B cell (primary cell): ENCODE measurements at regions not wholly inside any gene's neighbourhood (a gene's known extent, or its start where the extent isn't known, plus 50 kb on each side); places are given as distances from the start of the nearest gene placed in this dataset.

Experiments used
- ATAC-seq: fragments of 200-7000 bp; cut with Tn5 transposase; one replicate; pipeline ENCODE4 v1.10.0; 2021; ENCODE audit warnings: low read depth, mild to moderate bottlenecking, moderate number of reproducible peaks, moderate library complexity
- CTCF ChIA-PET: fragments of 350-600 bp; sonication (Branson Sonifier 250); formaldehyde crosslinking; loops from one replicate; lab custom pipeline; 2021; ENCODE audit warnings: antibody characterized with exemption, inconsistent platforms; lab: Charles Lee
- POLR2A ChIA-PET: fragments of 350-600 bp; sonication (Branson Sonifier 250); formaldehyde crosslinking; loops from one replicate; lab custom pipeline; 2021; ENCODE audit warnings: antibody characterized with exemption; lab: Charles Lee
- DNase-seq: peaks from one replicate; pipeline ENCODE4 v3.0.0; 2013
- H2AFZ ChIP-seq: 2 replicates; pipeline ENCODE4 v1.6.1; 2012; ENCODE audit warnings: mild to moderate bottlenecking, low read depth, low read length; ENCODE audit not compliant: insufficient read depth, poor library complexity, severe bottlenecking
- H3K27ac ChIP-seq, 2 donors: 1 replicate in 1 of 2; 2 replicates in 1 of 2; pipeline ENCODE4 v1.5.1; 2012 to 2013; ENCODE audit warnings: low read length in 2 of 2, mild to moderate bottlenecking in 2 of 2, moderate library complexity in 1 of 2
- H3K27me3 ChIP-seq, 4 experiments: fragments of 200-600 bp in 1 of 4; sonication (generic) in 1 of 4; replicated peaks in 1 of 4; 1 replicate in 2 of 4; 2 replicates in 2 of 4; pipeline versions ENCODE4 v1.6.1 to v1.7.0; 2013 to 2016; ENCODE audit warnings: low read length in 3 of 4, mild to moderate bottlenecking in 2 of 4, mixed read lengths in 1 of 4, moderate library complexity in 1 of 4; ENCODE audit not compliant: insufficient read depth in 4 of 4, control insufficient read depth in 3 of 4; ENCODE audit errors: control extremely low read depth in 1 of 4
- H3K36me3 ChIP-seq, 2 experiments: replicated peaks in 1 of 2; 1 replicate in 1 of 2; 2 replicates in 1 of 2; pipeline versions ENCODE4 v1.6.1 to v1.7.1; 2013; ENCODE audit warnings: low read length in 1 of 2; ENCODE audit not compliant: insufficient read depth in 2 of 2, control insufficient read depth in 1 of 2; ENCODE audit errors: control extremely low read depth in 1 of 2, extremely low read depth in 1 of 2
- H3K4me1 ChIP-seq, 2 donors: fragments of 200-600 bp in 1 of 2; sonication (generic) in 1 of 2; 1 replicate in 1 of 2; 2 replicates in 1 of 2; pipeline versions ENCODE4 v1.5.1 to v1.6.1; 2013 to 2017; ENCODE audit warnings: low read length in 2 of 2; ENCODE audit not compliant: control insufficient read depth in 2 of 2, insufficient read depth in 2 of 2
- H3K4me2 ChIP-seq: replicated peaks from 2 replicates; pipeline ENCODE3; 2012; ENCODE audit warnings: mild to moderate bottlenecking, low read depth, low read length; ENCODE audit not compliant: poor library complexity, severe bottlenecking
- H3K4me3 ChIP-seq, 5 experiments: fragments of 200-600 bp in 1 of 5; sonication (generic) in 1 of 5; 1 replicate in 3 of 5; 2 replicates in 2 of 5; pipeline versions ENCODE4 v1.5.1 to v1.7.0; 2011 to 2016; ENCODE audit warnings: low read length in 4 of 5, mild to moderate bottlenecking in 4 of 5, low read depth in 2 of 5, control low read depth in 1 of 5, moderate library complexity in 1 of 5; ENCODE audit not compliant: insufficient read depth in 1 of 5; ENCODE audit errors: control extremely low read depth in 1 of 5, extremely low read depth in 1 of 5
- H3K79me2 ChIP-seq: fragments of 200-600 bp; sonication (generic); one replicate; pipeline ENCODE4 v1.6.0; 2016; ENCODE audit warnings: low read length; ENCODE audit not compliant: control insufficient read depth, insufficient read depth
- H3K9ac ChIP-seq: fragments of 200-600 bp; sonication (generic); 2 replicates; pipeline ENCODE4 v1.6.1; 2017; ENCODE audit warnings: mild to moderate bottlenecking, low read length, moderate library complexity
- H3K9me3 ChIP-seq, 3 donors: one replicate each; pipeline versions ENCODE4 v1.6.1 to v1.7.1; 2013; ENCODE audit warnings: low read length in 2 of 3; ENCODE audit not compliant: control insufficient read depth in 2 of 3, insufficient read depth in 1 of 3; ENCODE audit errors: control extremely low read depth in 1 of 3
- H4K20me1 ChIP-seq: 2 replicates; pipeline ENCODE4 v1.6.0; 2012; ENCODE audit warnings: mild to moderate bottlenecking, low read length; ENCODE audit not compliant: insufficient read depth, control insufficient read depth, poor library complexity, severe bottlenecking
- H3K27ac Mint-ChIP-seq: one replicate; pipeline ENCODE4 v1.8.0; 2021; ENCODE audit warnings: mixed read lengths
- H3K27me3 Mint-ChIP-seq: one replicate; pipeline ENCODE4 v1.8.0; 2021; ENCODE audit warnings: mixed read lengths
- H3K4me1 Mint-ChIP-seq: one replicate; pipeline ENCODE4 v1.8.0; 2021; ENCODE audit warnings: mixed read lengths
- H3K4me3 Mint-ChIP-seq: one replicate; pipeline ENCODE4 v1.8.0; 2021; ENCODE audit warnings: mixed read lengths
- H3K9me3 Mint-ChIP-seq: one replicate; pipeline ENCODE4 v1.8.0; 2022; ENCODE audit warnings: mixed read lengths; ENCODE audit not compliant: insufficient read depth
- CTCF ChIP-seq: fragments of 200-600 bp; IDR thresholded peaks from one replicate; pipeline ENCODE4 v1.8.0; 2022; ENCODE audit warnings: antibody characterized with exemption, mild to moderate bottlenecking
- EZH2 ChIP-seq: IDR thresholded peaks from 2 replicates; pipeline ENCODE4 v1.6.1; 2012; ENCODE audit warnings: borderline replicate concordance, low read depth, mild to moderate bottlenecking, moderate library complexity, low read length; ENCODE audit not compliant: insufficient read depth, poor library complexity, severe bottlenecking
- WGBS: methylation state at CpG from one replicate; pipeline ENCODE4 v1.1.5; 2013; ENCODE audit warnings: missing lambda C conversion rate; ENCODE audit not compliant: insufficient coverage; 5-methylcytosine and 5-hydroxymethylcytosine counted together
- intact Hi-C: fragments of 100-400 bp; cut with micrococcal nuclease; formaldehyde crosslinking; loops from one replicate; pipeline ENCODE4 v1.10.0; 2022

GRCh38 chr3:83633758-83634157, 1325.0 kb upstream of the CADM2 start:
- Histone ChIP-seq H3K36me3 (no peaks in the 10 kb centered on the region), H3K9ac (no peak overlapping the region), H2AFZ (no peak overlapping the region), H3K27ac (no peak overlapping the region), H3K9me3 (peaks cover 0 to 6% (median 4%) of the 10 kb centered on the region in 3 donors), H3K79me2 (no peaks in the 10 kb centered on the region), H3K4me1 (no peaks in the 10 kb centered on the region), H3K4me2 (no peak overlapping the region), H3K4me3 (no peak overlapping the region), H4K20me1 (no peaks in the 10 kb centered on the region), H3K27me3 (no peaks in the 10 kb centered on the region)
- Mint-ChIP-seq H3K27ac (no peak overlapping the region), H3K4me1 (no peaks in the 10 kb centered on the region), H3K4me3 (no peak overlapping the region), H3K9me3 (peaks cover 6% of the 10 kb centered on the region), H3K27me3 (no peaks in the 10 kb centered on the region)
- intact Hi-C loops: no loop called here
- 88% methylated on average over 8 of the region's 10 CpGs for WGBS
- CTCF ChIA-PET: no interaction called here
- DNase-seq (no peak), ATAC-seq (no peak)
- POLR2A ChIA-PET: no interaction called here
- no peak for TF ChIP-seq EZH2
- no peak for TF ChIP-seq CTCF

- no peak overlapping the region for H3K27ac Mint-ChIP-seq
- intact Hi-C loops: no loop called here
- H3K4me1 Mint-ChIP-seq: no peaks in the 10 kb centered on the region
- H3K27ac ChIP-seq: no peak overlapping the region
- no peak overlapping the region for H3K4me2 ChIP-seq
- H3K9ac ChIP-seq: no peak overlapping the region
- H3K4me1 ChIP-seq: no peaks in the 10 kb centered on the region
- POLR2A ChIA-PET: no interaction called here
- DNase-seq (no peak), ATAC-seq (no peak)
- H3K27me3 Mint-ChIP-seq: no peaks in the 10 kb centered on the region
- peaks cover 0 to 10% (median 0%) of the 10 kb centered on the region in 3 donors for H3K9me3 ChIP-seq
- CTCF ChIA-PET: no interaction called here
- no peak overlapping the region for H3K4me3 Mint-ChIP-seq
- TF ChIP-seq EZH2: no peak
- no peak for TF ChIP-seq CTCF
- no peaks in the 10 kb centered on the region for H4K20me1 ChIP-seq
- H3K4me3 ChIP-seq: no peak overlapping the region
- no peaks in the 10 kb centered on the region for H3K36me3 ChIP-seq
- no peaks in the 10 kb centered on the region for H3K27me3 ChIP-seq
- WGBS: 92% methylated on average over 8 of the region's 8 CpGs
- H2AFZ ChIP-seq: no peak overlapping the region
- peaks cover 3% of the 10 kb centered on the region for H3K9me3 Mint-ChIP-seq
- no peaks in the 10 kb centered on the region for H3K79me2 ChIP-seq
Observed at GRCh38 chr3:83649692-83650091, 1309.1 kb upstream of the CADM2 start.
